ENCODE measurements at regions not wholly inside any gene's neighbourhood (a gene's known extent, or its start where the extent isn't known, plus 50 kb on each side); places are given as distances from the start of the nearest gene placed in this dataset.

DNA sequence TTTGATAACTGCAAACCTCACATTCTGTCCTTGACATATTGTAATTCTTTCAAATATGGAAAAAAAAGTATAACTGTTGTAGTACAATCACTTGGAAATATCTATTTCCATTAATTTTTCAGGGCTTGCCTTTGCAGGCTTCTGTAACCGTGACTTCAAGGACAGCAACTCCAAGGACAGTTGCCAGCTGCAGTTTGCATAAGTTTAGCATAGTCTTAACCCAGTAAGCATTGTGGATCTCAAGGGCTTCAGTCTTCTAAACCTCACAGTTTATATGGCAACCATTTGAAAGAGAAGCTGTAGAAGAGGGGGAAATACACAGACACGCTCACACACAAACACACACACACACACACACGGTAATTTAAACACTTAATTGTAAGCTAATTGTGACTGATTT lies 112.8 kb upstream of the GPR149 start:
- no peak overlapping the region for H3K9ac ChIP-seq (ENCODE audit: insufficient read depth in 1 of 2, low read length in 2 of 2)
- H3K36me3 ChIP-seq (ENCODE audit: control insufficient read depth in 4 of 4, insufficient read depth in 4 of 4, low read length in 4 of 4) = no peaks in the 10 kb centered on the region
- ATAC-seq (ENCODE audit: insufficient read depth, low FRiP score) (no peak), DNase-seq (no peak)
- no peak overlapping the region for H3K27ac ChIP-seq (ENCODE audit: low read depth in 1 of 2, low read length in 1 of 2)
- TF ChIP-seq, protein P1, sequence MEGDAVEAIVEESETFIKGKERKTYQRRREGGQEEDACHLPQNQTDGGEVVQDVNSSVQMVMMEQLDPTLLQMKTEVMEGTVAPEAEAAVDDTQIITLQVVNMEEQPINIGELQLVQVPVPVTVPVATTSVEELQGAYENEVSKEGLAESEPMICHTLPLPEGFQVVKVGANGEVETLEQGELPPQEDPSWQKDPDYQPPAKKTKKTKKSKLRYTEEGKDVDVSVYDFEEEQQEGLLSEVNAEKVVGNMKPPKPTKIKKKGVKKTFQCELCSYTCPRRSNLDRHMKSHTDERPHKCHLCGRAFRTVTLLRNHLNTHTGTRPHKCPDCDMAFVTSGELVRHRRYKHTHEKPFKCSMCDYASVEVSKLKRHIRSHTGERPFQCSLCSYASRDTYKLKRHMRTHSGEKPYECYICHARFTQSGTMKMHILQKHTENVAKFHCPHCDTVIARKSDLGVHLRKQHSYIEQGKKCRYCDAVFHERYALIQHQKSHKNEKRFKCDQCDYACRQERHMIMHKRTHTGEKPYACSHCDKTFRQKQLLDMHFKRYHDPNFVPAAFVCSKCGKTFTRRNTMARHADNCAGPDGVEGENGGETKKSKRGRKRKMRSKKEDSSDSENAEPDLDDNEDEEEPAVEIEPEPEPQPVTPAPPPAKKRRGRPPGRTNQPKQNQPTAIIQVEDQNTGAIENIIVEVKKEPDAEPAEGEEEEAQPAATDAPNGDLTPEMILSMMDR (IDR thresholded peaks at IDR 0.05; ENCODE audit: control extremely low read depth, extremely low read depth) = no peak
- H3K27me3 ChIP-seq (ENCODE audit: control insufficient read depth in 3 of 3, insufficient read depth in 3 of 3, low read length in 2 of 3) = no peaks in the 10 kb centered on the region
- 77 to 88% methylated on average over 3 of the region's 3 CpGs for WGBS, 2 donors
- H3K4me1 ChIP-seq (ENCODE audit: control insufficient read depth in 5 of 5, insufficient read depth in 5 of 5, low read length in 5 of 5) = no peaks in the 10 kb centered on the region
- no peaks in the 10 kb centered on the region for H3K9me3 ChIP-seq (ENCODE audit: control insufficient read depth in 4 of 4, insufficient read depth in 3 of 4, low read length in 3 of 4)
- H3K4me3 ChIP-seq = no peak overlapping the region

DNA sequence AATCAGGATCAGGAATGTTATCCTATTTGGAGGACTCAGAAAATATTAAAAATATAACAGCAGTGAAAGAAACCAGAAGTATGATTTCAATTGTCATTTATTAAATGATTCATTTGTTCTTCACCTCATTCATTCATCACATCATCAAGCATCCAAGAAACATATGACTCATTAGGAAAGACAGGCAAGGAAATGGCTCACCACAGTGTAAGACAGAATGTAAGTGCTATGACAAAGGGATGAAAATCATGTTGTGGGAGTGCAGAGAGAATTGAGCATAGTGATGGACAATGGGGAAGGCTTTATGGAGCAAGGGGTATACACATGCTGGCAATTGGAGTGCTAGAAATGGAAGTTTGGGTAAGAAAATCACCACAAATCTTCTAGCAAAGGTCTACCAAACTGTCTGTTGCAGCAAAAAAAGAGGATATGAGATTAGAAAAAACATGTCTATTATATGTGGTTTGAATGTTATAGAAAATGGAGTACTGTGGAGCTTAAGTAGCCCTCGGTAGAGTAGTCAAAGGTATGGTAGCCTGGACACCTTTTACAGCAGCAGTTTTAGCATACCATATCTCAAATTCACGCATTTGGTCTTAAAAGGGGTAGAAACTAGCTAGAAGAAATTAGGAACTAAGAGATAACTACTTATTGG lies 111.1 kb upstream of the GPR149 start:
- ATAC-seq (ENCODE audit: insufficient read depth, low FRiP score) = no peak
- TF ChIP-seq, protein P1 (IDR thresholded peaks at IDR 0.05; ENCODE audit: control extremely low read depth, extremely low read depth) = no peak
- Histone ChIP-seq H3K36me3 (ENCODE audit: control insufficient read depth in 4 of 4, insufficient read depth in 4 of 4, low read length in 4 of 4) (no peaks in the 10 kb centered on the region), H3K4me1 (ENCODE audit: control insufficient read depth in 5 of 5, insufficient read depth in 5 of 5, low read length in 5 of 5) (no peaks in the 10 kb centered on the region), H3K9me3 (ENCODE audit: control insufficient read depth in 4 of 4, insufficient read depth in 3 of 4, low read length in 3 of 4) (no peaks in the 10 kb centered on the region), H3K9ac (ENCODE audit: insufficient read depth in 1 of 2, low read length in 2 of 2) (no peak overlapping the region), H3K27me3 (ENCODE audit: control insufficient read depth in 3 of 3, insufficient read depth in 3 of 3, low read length in 2 of 3) (no peaks in the 10 kb centered on the region), H3K4me3 (no peak overlapping the region), H3K27ac (ENCODE audit: low read depth in 1 of 2, low read length in 1 of 2) (no peak overlapping the region)
- 82 to 84% methylated on average over 2 of the region's 2 CpGs for WGBS, 2 donors
- DNase-seq = no peak

DNA sequence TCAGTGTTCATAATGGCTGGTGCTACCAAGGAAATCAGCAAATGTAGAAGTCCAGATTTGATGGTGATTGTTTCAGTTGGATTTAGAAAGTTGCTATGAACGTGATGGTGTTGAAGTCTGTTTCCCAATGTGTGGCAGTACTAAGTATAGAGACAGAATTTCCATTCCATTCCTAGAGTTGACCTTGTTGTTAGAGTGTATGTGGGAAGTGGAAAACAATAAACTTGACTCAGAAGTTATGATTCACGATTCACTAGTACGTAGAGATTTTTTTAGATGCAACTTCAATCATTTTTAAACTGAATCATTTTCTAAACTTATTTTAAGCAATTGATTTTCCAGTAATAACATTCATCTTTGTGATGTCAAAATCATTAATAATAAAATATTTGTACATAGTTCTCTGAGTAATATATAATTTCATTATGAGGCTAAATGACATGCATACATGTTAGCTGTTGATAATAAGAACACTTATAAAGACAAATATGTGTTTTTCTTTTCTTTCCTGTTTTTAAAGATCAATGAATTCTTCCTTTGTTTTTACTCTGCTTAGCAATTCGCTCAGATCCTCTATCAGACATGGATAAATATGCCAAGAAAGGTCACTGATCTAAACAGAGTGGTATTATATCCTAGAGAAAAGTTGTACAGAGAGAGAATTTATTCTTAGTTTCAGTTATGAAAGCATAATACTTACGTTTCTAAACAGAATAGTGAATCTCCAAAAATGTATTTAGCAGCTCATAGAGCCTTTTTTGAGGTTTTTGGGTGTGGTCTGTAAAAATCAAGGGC lies 108.8 kb upstream of the GPR149 start:
- H3K27me3 ChIP-seq (ENCODE audit: control insufficient read depth in 3 of 3, insufficient read depth in 3 of 3, low read length in 2 of 3) = no peaks in the 10 kb centered on the region
- 69 to 85% methylated on average over 5 of the region's 5 CpGs for WGBS, 2 donors
- H3K9ac ChIP-seq (ENCODE audit: insufficient read depth in 1 of 2, low read length in 2 of 2) = no peak overlapping the region
- H3K27ac ChIP-seq (ENCODE audit: low read depth in 1 of 2, low read length in 1 of 2) = no peak overlapping the region
- no peak for ATAC-seq (ENCODE audit: insufficient read depth, low FRiP score)
- no peak overlapping the region for H3K4me3 ChIP-seq
- peaks cover 0 to 2% (median 0%) of the 10 kb centered on the region in 4 donors for H3K9me3 ChIP-seq (ENCODE audit: control insufficient read depth in 4 of 4, insufficient read depth in 3 of 4, low read length in 3 of 4)
- TF ChIP-seq, protein P1 (IDR thresholded peaks at IDR 0.05; ENCODE audit: control extremely low read depth, extremely low read depth) = no peak
- H3K36me3 ChIP-seq (ENCODE audit: control insufficient read depth in 4 of 4, insufficient read depth in 4 of 4, low read length in 4 of 4) = no peaks in the 10 kb centered on the region
- no peaks in the 10 kb centered on the region for H3K4me1 ChIP-seq (ENCODE audit: control insufficient read depth in 5 of 5, insufficient read depth in 5 of 5, low read length in 5 of 5)
- no peak for DNase-seq
